Heart left ventricle (tissue), 16 donors: ENCODE measurements at regions not wholly inside any gene's neighbourhood (a gene's known extent, or its start where the extent isn't known, plus 50 kb on each side); places are given as distances from the start of the nearest gene placed in this dataset.
"Not testable (repeated sequence)": the region's sequence is repeated elsewhere in the genome, so short reads cannot be mapped to it uniquely, and the experiment has no call there.

ENCODE experiments used
- ATAC-seq, 4 donors: fragments of 200-7000 bp; cut with Tn5 transposase; one replicate each; pipeline ENCODE4 v1.9.1; 2020 to 2022; ENCODE audit warnings: moderate library complexity in 4 of 4, mild to moderate bottlenecking in 3 of 4, moderate number of reproducible peaks in 1 of 4
- DNase-seq, 5 donors: peaks; one replicate each; pipeline ENCODE4 v3.0.0-alpha.2; 2020
- H3K27ac ChIP-seq, 12 donors: fragments of 200-600 bp; sonication (generic) in 4 of 12; one replicate each; pipeline versions ENCODE4 v1.5.0 to v1.8.0; 2016 to 2022; ENCODE audit warnings: mild to moderate bottlenecking in 2 of 12
- H3K27me3 ChIP-seq, 9 donors: fragments of 200-600 bp; sonication (generic) in 2 of 9; one replicate each; pipeline versions ENCODE4 v1.5.1 to v1.8.0; 2016 to 2022; ENCODE audit warnings: mild to moderate bottlenecking in 3 of 9
- H3K36me3 ChIP-seq, 9 donors: fragments of 200-600 bp; sonication (generic) in 2 of 9; one replicate each; pipeline versions ENCODE4 v1.5.0 to v1.8.0; 2018 to 2022; ENCODE audit warnings: mild to moderate bottlenecking in 2 of 9
- H3K4me1 ChIP-seq, 12 donors: fragments of 200-600 bp; sonication (generic) in 4 of 12; one replicate each; pipeline versions ENCODE4 v1.5.0 to v1.8.0; 2016 to 2022; ENCODE audit warnings: mild to moderate bottlenecking in 3 of 12
- H3K4me3 ChIP-seq, 12 donors: fragments of 200-600 bp; sonication (generic) in 4 of 12; one replicate each; pipeline versions ENCODE4 v1.5.0 to v1.8.0; 2017 to 2022; ENCODE audit warnings: mild to moderate bottlenecking in 9 of 12, moderate library complexity in 4 of 12
- H3K9me3 ChIP-seq, 12 donors: fragments of 200-600 bp; sonication (generic) in 4 of 12; one replicate each; pipeline versions ENCODE4 v1.5.0 to v1.8.0; 2016 to 2022; ENCODE audit warnings: mild to moderate bottlenecking in 1 of 12
- CTCF ChIP-seq, 12 donors: fragments of 200-600 bp; sonication (generic) in 4 of 12; IDR thresholded peaks; one replicate each; pipeline versions ENCODE4 v1.5.0 to v1.8.0; 2018 to 2022; ENCODE audit warnings: antibody characterized with exemption in 12 of 12, mild to moderate bottlenecking in 5 of 12
- POLR2A ChIP-seq, 2 donors: fragments of 450-650 bp; IDR thresholded peaks; one replicate each; pipeline ENCODE4 v1.6.1; 2017; ENCODE audit warnings: antibody characterized with exemption in 2 of 2, mild to moderate bottlenecking in 2 of 2, moderate library complexity in 2 of 2
- WGBS, 4 donors: extraction: QIAGEN DNeasy Blood & Tissue Kit in 2 of 4; methylation state at CpG; one replicate each; pipeline versions ENCODE4 v1.1.5 to v1.1.7; 2013 to 2018; 5-methylcytosine and 5-hydroxymethylcytosine counted together
- intact Hi-C, 10 donors: fragments of 100-400 bp; cut with DNase I; formaldehyde crosslinking; loops; one replicate each; pipeline versions ENCODE4 v1.11.1 to v1.14.2; 2022
- donor health status: ischemic (EF 13 %, LVEDD 7.1; RV severe dilation, severe dysfunction).
- donor health status: healthy with polysubstance abuse.
- donor health status: DM: no; HTN: yes; CAD: no.
- donor health status: DM: no; HTN: no; CAD: no.
- donor health status: ischemic (EF 25% LVEDD 6.9; RV normal size, moderate dysfunction).
- donor health status: ischemic (EF 25% LVEDD 5.7; RV mildly dilated, moderate dysfunction).
- donor health status: healthy.
- donor health status: DM: yes; HTN: yes; CAD: no.
- donor health status: ischemic (EF 35%, LVEDD 5.7; RV mildly dilated, moderate dysfunction).
- donor health status: nonischemic (EF 11% LVEDD 7.7; RV severe dilation, severe dysfunction).
- donor health status: DM: yes; HTN: yes; CAD: no.
- donor health status: PGD.
- donor health status: ischemic (EF 29% LVEDD 5.4; RV normal size, mild dysfunction).
- donor health status: nonischemic (EF 23%, LVEDD 6.1; RV moderate dilation, normal function).

DNA sequence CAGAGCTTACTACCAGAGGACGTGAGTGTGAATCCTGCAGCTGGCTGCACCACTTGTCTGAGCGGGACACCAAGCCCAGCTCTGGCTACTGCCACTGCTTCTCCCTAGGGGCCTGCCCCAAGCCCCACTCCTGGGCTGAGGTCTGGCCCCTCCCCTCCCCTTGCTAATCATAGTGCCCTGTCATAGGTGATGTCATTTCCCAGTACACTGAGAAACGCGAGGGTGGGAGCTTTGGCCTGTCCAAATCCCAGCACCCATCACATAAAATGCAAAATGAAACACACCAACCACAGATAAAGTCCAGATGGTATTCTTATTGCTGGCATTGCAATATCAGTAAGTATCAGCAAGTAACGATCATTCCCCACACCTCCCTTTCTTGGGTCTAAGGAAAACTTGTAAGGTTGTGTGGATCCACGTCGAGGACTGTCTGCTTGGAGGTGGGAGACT, 77.7 kb downstream of the TOMM20 start:
- H3K4me3 ChIP-seq = no peak overlapping the region
- ATAC-seq (peak in 3 of 4 donors; percentile 53 to 61 (median 59)), DNase-seq (peak; percentile 49 to 73 (median 63))
- no peaks in the 10 kb centered on the region for H3K36me3 ChIP-seq
- intact Hi-C loops = no loop called here
- TF ChIP-seq POLR2A (IDR thresholded peaks at IDR 0.05) (no peak), CTCF (IDR thresholded peaks at IDR 0.05) (no peak)
- H3K9me3 ChIP-seq = no peaks in the 10 kb centered on the region
- peak overlapping the region in 9 of 12 donors; percentile 9 to 70 (median 29) for H3K27ac ChIP-seq
- WGBS, 4 donors = 38 to 65% (median 55%) methylated on average over 7 of the region's 7 CpGs
- peaks cover 5 to 55% (median 31%) of the 10 kb centered on the region in 12 donors for H3K4me1 ChIP-seq
- H3K27me3 ChIP-seq = no peaks in the 10 kb centered on the region

GRCh38 chr1:235049716-235050378, 78.8 kb downstream of the TOMM20 start:
- intact Hi-C loops = loop anchor here in 5 of 10 donors (2.0 to 10.0 kb wide), 6 partner anchors 19 to 63 kb away; no protein-coding TSS in a partner anchor
- H3K4me1 ChIP-seq = peaks cover 5 to 60% (median 31%) of the 10 kb centered on the region in 12 donors
- H3K27ac ChIP-seq = peak overlapping the region in 7 of 12 donors; percentile 85 to 97 (median 89)

DNA sequence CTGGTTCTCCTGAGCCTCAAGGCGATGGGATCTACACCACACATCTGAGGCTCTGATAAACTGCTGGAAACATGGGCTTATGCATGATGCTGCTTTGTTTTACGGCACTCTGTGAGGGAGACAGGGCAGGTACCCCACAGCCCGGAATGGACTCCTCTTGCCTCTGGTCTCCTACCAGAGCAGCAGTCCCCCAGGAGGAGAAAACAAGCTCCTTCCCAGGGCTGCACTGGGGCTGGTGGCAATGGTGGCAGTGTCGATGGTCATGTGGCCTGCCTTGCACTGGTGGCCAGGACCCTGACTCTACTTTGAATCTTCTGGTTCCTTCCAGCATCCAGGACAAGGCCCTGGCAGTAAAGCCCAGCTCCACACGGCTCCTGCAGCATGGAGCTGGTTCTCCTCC, 79.4 kb downstream of the TOMM20 start:
- no peaks in the 10 kb centered on the region for H3K27me3 ChIP-seq
- TF ChIP-seq CTCF (IDR thresholded peaks at IDR 0.05) (no peak), POLR2A (IDR thresholded peaks at IDR 0.05) (no peak)
- no peak overlapping the region for H3K4me3 ChIP-seq
- no peaks in the 10 kb centered on the region for H3K36me3 ChIP-seq
- H3K27ac ChIP-seq = peak overlapping the region in 10 of 12 donors; percentile 85 to 98 (median 90)
- DNase-seq = no peak
- WGBS, 4 donors = 86 to 95% (median 93%) methylated on average over 4 to 5 of the region's 5 CpGs
- no peaks in the 10 kb centered on the region for H3K9me3 ChIP-seq
- no peak for ATAC-seq
- peaks cover 5 to 60% (median 31%) of the 10 kb centered on the region in 12 donors for H3K4me1 ChIP-seq
- intact Hi-C loops = loop anchor here in 5 of 10 donors (2.0 to 10.0 kb wide), 6 partner anchors 20 to 62 kb away; no protein-coding TSS in a partner anchor

More at GRCh38 chr1:235049716-235050378, 78.8 kb downstream of the TOMM20 start:
- not testable (repeated sequence) for H3K36me3 ChIP-seq, H3K4me3 ChIP-seq, H3K9me3 ChIP-seq, DNase-seq, H3K27me3 ChIP-seq, ATAC-seq
- 96 to 97% (median 97%) methylated on average over 21 of the region's 21 CpGs for WGBS, 4 donors

DNA sequence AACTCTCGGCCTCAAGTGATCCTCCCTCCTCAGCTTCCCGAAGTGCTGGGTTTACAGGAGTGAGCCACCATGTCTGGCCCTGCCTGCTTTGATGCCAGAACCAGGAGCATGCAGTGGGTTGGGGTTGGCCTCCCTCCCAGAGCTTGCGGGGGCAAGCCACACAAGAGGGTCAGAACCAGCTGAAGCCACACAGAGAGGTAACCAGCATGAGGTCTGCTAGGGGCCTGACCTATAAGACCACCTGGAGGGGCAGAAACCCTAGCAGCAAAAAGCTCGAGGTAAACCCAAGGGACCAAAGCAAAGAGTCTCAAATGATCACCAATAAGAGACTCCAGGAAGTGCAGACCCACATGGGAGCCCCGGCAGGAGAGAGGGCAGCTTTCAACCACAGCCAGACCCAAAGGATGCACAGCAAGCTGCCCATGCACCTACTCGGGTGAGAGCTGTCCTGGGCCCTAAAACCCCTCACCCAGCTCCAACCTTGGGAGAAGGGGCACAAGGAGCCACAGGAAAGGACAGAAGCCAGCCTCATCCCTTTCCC, 81.2 kb downstream of the TOMM20 start:
- Histone ChIP-seq H3K4me3 (no peak overlapping the region), H3K27ac (peak overlapping the region; percentile 84 to 98 (median 89)), H3K36me3 (no peaks in the 10 kb centered on the region), H3K27me3 (no peaks in the 10 kb centered on the region), H3K4me1 (peaks cover 5 to 55% (median 31%) of the 10 kb centered on the region in 12 donors), H3K9me3 (no peaks in the 10 kb centered on the region)
- peak in 2 of 4 donors; percentile 14 to 39 for ATAC-seq
- TF ChIP-seq CTCF (IDR thresholded peaks at IDR 0.05) = no peak
- TF ChIP-seq POLR2A (IDR thresholded peaks at IDR 0.05) = no peak
- DNase-seq = no peak
- 56 to 69% (median 63%) methylated on average over 6 of the region's 6 CpGs for WGBS, 4 donors
- intact Hi-C loops = loop anchor here in 5 of 10 donors (5.0 to 10.0 kb wide), 5 partner anchors 35 to 60 kb away; no protein-coding TSS in a partner anchor
